ENCODE measurements at regions not wholly inside any gene's neighbourhood (a gene's known extent, or its start where the extent isn't known, plus 50 kb on each side); places are given as distances from the start of the nearest gene placed in this dataset.

DNA sequence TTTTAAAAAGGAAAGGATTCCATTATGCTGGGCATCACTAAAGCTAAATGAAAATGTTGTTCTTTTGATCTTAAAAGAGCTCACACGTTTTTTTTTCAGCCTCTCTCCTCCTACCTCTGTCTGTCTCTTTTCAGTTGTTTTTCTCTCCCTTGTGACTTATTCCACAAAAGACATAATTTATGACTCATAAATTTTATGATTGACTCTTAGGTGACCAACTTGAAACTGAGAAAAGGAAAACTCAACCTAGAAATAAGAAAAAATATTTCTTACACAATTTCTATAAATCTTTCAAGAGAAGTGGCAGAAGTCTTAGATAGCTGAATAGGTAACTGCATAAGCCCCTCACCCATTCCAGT is 227.7 kb upstream of the DDHD1 start:
- TF ChIP-seq EZH2 (IDR thresholded peaks at IDR 0.05; ENCODE audit: low read length) (no peak), CTCF (optimal IDR thresholded peaks at IDR 0.05 in 1 of 3, IDR thresholded peaks at IDR 0.05 in 1 of 3, conservative IDR thresholded peaks at IDR 0.05 in 1 of 3; ENCODE audit: extremely low read depth in 1 of 3, insufficient read depth in 2 of 3, low read length in 3 of 3) (no peak)

All from keratinocyte (primary cell).